ENCODE measurements at regions not wholly inside any gene's neighbourhood (a gene's known extent, or its start where the extent isn't known, plus 50 kb on each side); places are given as distances from the start of the nearest gene placed in this dataset.

DNA sequence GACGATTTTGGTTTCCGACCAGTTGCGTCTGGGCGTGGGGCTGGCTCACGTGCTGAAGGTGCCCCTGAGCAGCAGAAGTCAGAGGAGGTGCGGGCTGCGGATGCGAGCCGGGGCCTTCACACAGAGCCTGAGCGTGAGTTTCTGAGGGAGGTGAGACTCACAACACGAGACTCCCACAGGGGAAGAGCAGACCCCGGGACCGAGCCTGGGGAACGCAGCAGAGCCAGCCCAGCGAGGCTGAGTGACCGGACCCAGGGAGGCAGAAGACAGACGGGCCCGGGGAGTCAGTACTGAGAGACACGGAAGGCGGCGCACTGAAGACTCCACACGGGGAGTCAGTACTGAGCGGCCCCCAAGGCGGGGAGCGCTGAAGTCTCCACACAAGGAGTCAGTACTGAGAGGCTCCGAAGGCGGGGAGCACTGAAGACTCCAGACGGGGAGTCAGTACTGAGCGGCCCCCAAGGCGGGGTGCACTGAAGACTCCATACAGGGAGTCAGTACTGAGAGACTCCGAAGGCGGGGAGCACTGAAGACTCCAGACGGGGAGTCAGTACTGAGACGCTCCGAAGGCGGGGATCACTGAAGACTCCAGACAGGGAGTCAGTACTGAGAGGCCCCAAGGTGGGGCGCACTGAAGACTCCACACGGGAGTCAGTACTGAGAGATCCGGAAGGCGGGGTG is 77.8 kb downstream of the DLL1 start:
- DNase-seq, result no peak

DNA sequence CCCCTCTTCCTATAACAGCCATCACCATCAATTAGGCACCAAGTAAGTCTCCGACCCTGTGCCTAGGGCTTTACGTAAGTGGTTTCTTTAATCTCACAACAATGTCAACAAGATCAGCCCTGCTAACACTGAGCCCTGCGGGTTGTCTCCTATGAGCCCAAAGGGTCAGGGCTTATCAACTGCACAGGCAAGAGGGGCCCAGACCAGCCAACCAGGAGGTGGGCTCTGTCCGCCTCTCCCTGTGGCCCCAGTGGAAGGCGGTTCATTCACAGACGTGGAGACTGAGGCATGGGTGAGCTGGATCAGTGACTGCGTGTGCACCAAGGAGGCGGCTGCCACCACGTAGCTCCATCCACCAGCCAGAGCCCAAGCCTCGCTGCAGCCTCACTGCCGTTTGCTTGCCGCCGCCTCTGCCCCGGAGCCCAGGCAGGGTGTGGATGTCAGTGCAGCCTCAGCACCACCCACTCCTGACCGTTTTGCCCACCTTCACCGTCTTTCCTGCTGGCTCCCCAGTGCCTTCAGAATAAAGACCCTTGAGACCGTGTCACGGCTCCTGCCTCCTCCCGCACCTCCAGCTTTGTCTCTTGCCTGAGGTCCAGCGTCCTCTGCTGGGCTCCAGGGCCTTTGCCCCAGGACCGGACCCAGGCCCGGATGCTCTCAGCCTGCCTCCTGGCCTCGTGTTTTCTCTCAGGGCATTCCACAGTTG is 78.7 kb downstream of the DLL1 start:
- no peak for DNase-seq

DNA sequence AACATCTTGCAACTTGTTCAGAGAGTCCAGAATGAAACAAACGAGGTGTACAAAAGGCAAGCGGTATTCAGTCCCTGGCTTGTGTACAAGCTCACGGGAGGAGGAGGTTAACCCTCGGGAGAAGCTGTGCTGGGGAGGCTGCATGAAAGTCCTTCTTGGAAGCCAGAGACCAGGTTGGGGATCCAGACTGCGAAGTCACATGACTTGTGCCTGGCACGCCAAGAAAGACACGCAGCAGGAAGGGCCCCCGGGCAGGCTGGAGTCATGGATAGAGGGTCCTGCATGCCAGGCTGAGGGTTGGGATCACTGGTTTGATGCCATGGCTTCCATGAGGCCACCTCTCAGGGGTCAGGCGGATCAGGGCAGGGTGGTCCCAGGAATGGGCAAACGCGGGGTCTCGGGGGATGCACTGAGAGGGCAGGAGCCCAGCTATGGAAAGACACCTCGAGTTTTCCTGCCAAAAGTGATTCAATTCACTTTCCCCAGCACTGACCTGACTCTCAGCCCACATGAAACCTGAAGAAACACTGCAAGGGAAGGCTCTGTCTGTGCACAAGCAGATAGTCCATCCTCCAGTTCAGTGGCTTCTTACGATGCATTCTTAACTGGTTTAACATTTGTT is 79.4 kb downstream of the DLL1 start:
- no peak for DNase-seq

DNA sequence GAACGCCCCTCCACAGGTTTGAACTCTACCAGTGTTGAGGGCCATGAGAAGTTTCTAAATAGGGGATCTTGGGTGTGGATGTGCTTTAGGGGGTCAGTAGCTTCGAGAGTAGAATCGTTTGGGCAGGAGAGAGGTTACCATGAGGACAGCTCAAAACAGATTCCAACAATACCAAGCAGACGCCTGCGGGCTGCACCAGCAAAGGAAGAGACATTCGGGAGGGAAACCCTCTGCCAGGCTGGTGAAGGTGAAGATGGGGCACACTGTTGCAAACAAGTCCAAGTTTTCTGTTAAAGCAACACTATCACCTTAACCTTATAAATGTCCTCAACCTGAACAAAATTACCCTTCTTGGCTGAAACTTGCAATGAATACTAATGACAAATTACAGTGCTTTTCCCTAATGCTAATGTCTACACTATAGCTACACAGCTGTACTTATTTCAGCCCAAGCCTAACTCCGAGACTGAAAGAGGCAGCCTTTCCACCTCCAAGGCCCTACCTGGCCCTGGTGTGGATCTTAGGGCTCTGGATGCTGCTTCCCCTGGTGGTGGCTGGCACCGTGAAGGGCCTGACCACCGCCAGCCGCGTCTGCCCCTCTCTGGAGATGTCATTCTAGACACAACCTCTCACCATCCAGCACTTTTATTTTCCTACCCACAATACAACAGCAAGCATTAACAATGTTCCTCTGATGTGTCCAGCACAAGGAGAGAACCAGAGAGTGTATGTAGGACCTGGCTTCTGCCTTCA is 80.1 kb downstream of the DLL1 start:
- no peak for DNase-seq

DNA sequence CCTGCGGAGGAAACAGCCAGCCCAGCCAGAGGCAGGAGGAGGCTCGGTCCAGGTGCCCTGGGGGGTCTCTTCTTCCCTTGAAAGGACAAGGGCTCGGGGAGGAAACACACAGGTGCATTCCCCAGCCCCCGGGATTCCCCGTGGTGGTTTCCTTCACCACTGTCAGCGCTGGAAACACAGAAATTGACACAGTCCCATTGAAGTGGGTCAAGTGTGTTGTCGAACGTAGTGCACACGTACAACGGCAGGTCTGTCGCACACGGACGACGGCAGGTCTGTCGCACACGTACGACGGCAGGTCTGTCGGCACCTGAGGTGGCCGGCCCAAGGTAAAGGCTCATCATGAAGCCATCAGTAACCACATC is 80.9 kb downstream of the DLL1 start:
- no peak for DNase-seq

DNA sequence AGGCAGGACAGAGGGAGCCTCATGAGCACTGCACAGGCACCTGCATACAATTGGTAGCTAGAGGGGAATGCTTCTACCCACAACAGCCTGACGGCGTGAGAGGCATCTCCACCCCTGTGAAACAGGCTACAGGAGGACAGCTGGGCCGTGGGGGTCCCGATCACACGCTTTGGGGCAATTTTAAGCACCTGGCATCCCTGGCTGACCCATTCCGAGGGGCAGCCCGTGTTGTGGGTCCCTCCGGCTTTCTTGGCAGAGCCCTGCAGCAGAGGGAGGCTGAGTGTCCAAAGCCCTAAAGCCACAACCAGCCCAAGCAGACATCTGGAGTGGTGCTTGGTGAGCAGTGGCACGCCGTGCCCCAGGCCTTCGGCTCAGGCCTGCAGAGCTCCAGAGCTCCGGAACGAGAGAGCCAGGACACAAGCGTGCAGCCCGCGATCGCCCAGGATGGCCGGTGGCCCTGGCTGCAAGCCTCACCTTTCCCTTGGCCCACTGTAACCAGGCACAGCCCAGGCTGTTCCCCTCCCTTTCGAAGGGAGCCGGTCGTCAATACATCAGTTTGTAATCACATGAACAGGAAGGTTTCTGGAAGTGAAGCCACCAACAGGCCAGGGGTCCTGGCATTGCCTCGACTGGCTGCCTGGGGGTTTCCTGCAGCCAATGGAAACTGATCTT is 81.4 kb downstream of the DLL1 start:
- DNase-seq, result no peak

DNA sequence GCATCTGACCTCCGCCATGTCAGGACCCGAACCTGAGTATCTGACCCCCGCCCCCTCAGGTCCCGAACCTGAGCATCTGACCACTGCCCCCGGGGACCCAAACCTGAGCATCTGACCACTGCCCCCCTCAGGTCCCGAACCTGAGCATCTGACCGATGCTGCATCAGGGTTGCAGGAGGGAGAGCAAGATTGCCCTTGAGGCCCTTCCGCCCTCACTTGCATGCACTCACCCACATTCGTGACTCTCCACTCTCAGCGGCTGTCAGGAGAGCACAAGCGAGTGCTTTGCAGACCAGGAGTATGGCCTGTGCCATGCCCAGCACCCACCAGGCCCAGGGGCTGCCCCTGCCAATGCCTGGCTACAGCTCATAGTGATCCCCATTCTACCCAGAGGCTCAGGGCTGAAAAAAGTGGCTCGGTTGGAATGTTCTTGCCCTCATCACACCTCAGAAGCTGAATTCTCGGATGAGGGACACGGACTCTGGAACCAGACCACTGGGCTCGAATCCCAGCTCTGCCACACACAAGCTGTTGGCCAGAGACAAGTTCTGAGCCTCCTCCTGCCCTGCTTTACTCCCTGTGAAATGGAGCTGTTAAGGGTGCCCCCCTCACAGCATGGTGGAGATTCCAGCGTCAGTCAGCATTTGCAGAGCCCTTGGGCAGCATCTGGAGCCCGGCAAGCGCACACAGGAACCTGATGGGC is 82.1 kb downstream of the DLL1 start:
- DNase-seq, result no peak

DNA sequence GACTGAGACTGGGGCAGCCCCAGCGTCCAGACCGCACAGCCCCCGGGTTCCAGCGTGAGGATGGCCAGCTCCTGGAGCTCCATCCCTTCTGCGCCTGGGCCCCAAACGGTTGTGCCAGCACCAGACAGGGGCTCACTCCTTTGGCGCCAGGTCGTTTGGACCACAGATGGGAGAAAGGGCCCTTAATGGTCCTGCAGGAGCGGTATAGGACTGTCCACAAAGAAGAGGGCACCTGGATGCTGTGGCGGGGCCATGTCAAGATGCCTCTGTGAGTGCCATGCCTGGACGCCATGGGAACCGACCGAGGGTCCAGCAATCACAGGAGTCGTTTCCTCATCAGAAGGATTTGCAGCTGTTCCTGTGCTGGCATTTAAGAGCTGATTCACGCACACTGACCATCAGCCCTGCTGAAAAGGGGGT is 82.7 kb downstream of the DLL1 start:
- DNase-seq, result no peak

DNA sequence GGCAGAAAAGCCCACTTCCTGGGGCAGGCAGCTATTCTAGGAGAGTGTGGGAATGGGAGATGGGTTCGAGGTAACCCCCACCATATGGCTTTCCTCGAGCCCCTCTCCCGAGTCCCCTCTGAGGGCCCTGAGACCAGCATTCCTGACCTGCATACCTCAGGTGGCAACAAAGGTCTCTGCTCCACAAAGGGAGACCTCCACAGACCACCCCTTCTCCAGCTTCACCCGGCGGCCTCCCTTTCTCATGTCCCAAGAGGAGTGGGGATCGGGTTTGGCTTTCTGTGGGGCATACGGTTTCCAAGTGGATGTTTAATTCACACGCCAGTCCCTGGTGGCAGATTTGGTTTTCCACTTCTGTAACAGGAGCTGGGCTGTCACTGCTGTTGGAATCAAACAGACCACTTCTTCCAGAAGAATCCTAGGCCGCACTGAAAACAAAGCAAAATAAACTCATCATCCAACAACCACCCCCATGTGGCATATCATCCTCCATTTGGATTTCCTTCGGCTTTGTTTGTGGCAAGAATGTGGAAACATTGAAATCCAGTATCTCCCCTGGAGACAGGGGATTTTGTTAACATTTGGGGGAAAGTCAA is 83.2 kb downstream of the DLL1 start:
- no peak for DNase-seq

DNA sequence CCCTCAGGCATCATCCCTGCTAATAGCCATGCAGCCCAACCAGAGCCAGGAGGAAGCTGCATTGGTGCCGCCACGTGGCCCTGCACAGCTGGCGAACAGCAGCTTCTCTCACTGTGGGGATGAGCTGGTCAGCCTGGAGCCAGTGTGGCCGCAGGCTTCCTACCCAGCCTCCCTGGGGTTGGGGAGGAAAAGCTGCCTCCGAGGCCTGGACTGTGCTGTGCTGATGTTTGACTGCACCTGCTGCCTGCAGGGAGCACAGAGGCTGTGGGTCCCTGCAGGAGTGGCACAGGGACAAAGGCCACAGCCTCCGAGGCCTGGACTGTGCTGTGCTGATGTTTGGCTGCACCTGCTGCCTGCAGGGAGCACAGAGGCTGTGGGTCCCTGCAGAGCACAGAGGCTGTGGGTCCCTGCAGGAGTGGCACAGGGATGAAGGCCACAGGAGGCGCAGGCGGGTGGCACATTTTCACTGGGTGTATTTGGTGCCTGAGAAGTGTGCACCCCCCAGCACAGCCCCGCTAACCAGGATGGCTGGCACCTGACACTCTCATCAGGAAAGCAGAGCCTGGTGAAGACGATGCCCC is 83.9 kb downstream of the DLL1 start:
- no peak for DNase-seq

DNA sequence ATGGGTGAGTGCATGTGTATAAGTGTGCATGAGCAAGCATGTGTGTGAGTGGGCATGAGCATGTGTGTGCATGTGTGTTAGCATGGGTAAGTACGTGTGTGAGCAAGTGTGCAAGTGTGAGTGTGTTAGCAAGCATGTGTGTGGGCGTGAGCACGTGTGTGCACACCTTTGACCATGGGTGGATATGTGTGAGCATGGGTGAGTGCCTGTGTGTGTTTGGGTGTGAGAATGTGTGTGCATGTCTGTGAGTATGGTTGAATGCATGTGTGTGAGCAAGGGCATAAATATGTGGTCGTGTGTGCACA is 84.6 kb downstream of the DLL1 start:
- DNase-seq, result no peak

DNA sequence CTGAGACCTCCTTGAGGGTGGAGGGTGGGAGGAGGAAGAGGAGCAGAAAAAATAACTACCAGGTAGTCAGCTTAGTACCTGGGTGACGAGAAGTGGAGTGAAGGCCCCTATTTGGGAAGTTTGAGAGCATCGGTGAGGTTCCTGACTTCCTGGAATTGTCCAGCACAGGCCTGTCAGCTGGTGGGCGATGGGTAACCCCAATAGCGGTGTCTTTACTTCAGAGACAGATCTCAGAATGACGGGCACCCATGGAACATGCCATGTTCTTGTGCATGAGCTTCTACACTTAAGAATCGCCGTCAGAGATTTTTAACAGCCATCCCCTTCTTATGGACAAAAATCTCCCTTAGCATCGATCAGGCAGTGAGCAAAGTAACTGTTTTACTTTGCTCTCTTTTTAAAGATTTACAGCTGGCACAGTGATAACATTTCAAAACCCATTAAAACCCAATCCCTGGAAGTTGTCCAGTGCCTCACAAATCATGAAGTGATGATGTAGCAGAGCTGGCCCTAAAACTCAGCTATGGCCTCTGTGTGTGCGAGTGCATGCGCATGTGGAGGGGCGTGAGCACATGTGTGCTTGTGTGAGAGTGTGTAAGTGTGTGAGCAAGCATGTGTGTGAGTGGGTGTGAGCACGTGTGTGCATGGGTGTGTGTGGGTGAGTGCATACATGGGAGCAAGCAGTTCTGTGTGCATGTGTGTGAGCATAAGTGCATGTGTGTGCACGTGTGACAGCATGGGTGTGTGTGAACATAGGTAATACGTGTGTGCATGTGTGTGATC is 85.2 kb downstream of the DLL1 start:
- DNase-seq, result no peak

DNA sequence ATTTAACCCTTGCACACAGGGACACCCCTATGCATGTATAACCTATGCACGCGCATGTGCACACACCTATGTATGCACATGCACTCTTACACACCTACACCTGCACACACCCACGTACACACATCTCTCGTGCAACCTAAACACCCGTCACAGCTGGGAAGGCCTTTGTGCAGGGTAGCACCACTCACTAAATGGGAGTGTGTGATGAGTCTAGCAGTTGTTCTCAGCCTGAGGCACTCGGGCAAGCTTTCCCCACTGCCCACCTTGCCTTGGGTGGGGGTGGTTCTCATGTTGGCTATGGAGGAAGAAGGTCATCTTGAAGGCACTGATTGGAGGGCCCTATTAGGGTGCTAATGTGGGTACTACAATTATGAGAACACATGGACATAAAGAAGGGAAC is 85.8 kb downstream of the DLL1 start:
- DNase-seq, result no peak

DNA sequence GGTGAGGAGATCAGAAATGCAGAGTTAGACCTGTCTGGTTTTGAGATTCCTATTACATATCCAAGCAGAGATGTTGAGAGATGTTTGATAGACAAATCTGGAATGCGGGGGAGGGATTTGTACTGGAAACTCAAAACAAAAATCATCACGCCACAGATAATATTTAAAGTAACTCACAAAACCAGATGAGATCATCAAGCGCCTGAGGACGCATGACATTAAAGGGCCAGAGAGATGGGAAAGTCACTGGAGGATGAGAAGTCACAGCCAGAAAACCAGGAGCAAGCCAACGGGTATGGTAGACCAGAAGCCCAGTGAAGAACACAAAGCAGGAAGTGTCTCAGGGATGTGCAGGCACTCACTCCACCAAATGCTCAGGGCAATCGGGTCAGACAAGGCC is 87.7 kb downstream of the DLL1 start:
- DNase-seq, result no peak

DNA sequence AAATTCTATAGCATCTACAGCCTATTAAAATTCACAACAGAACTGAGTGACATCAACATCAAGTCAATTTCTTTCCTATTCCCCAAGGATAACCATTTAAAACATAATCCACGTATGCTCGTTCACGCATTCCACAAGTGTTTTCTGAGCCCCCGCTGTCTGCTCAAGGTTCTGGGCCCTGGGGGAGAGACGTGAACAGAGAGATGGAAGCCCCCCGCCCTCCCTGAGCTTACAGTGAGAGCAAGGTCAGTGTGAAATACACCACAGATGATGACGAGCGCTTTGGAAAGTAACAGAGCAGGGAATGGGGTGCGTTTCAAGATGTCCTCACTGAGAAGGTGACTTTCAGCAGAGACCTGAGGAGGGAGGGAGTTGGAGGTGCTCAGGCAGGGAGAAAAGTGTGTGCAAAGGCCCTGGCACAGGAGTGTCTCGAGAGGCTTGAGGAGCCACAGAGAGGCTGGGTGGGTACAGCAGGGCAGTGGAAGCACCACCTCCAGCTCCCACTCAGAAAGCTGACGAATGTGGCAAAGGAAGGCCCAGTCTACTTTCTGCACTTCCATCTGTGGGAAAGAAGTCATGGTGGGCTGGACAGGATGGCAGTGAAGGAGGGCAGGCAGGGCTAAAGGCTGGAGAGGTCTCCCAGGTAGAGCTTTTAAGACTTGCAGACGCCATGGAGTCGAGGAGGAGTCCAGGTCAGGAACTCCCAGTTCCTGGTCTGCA is 88.3 kb downstream of the DLL1 start:
- no peak for DNase-seq

DNA sequence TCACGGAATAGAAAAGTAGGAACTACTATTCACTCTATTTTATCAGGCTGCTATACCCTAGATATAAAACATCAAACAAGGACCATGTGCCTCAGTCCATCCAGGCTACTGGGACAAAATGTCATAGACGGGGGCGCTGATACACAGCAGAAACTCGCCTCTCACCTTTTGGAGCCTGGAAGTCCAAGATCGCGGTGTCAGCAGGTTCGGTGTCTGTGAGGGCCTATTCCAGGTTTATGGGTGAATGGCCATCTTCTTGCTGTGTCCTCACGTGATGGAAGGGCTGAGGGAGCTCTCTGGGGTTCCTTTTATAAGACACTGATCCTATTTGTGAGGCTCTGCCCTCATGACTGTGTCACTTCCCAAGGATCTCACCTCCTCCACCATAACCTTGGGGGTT is 89.5 kb downstream of the DLL1 start:
- no peak for DNase-seq

DNA sequence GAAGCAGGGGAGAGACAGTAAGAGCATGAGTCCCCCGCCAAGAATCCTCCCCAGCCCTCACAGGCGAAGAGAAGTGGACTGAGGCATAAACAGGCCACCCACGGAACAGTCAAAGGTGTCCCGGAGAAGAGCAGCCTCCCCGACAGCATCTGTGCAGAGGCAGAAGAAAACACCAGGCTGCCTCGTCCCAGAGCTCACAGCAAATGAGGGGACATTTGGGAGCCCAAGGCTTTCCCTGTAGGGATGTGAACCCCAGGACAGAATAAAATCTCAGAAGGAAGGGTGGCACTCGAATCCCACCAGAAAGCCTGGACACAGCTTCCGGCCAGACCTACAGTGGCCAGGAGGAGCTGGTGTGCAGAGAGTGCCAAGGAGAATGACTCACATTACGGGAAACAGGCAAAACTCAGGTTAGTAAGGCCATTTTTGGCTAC is 90.4 kb downstream of the DLL1 start:
- DNase-seq, result no peak

DNA sequence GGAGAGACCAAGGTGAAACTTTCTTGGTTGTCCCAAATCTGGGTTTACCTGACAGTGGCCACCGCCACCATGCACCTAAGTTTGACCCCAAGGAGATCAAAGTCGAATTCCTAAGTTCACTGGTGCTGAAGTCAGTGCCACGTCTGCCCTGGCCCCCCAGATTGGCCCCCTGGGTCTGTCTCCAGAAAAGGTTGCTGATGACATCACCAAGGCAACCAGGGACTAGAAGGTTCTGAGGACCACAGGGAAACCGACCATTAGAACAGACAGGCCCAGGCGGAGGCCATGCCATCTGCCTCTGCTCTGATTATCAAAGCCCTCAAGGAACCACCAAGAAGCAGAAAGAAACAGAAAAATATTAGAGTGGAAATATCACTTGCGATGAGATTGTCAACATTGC is 91.2 kb downstream of the DLL1 start:
- DNase-seq, result no peak

DNA sequence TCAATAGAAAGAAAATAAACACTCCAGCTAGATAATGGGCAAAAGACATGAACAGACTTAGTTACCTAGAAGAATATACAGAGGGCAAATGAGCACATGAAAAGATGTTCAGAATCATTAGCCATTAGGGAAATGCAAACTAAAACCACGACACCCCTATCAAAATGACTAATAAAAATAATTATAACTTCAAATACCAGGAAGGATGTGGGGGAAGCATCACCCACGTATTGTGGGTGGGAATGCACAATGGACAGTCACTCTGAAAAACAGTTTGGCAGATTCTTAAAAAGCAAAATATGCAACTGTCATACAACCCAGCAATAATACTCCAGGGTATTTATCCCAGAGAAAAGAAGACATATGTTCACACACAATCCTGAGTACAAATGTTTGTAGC is 92.6 kb downstream of the DLL1 start:
- DNase-seq, result peak in 1 of 2 donors; percentile 12

DNA sequence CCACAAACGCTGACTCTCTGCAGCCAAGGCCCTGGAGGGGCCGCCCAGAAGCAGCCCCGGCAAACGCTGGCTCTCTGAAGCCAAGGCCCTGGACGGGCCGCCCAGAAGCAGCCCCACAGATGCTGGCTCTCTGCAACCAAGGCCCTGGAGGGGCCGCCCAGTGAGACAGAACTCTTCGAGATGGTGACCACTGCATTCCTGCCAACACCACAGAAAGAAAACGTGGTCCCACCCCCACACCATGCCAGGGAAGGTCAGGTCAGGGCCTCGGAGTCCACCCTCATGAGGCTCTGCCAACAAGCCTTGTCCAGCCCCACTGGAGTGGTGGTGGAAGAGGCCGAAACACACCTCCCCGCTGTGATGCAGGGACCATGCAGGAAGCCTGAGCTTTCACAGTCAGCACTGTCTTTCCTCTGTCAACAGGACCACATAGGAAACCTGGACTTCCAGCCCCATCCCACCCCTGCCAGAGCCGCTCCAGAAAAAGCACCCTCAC is 97.5 kb downstream of the DLL1 start:
- no peak for DNase-seq
